ENCODE measurements at regions not wholly inside any gene's neighbourhood (a gene's known extent, or its start where the extent isn't known, plus 50 kb on each side); places are given as distances from the start of the nearest gene placed in this dataset.

- peak; percentile 64 for DNase-seq
- Mint-ChIP-seq H3K9me3 (no peaks in the 10 kb centered on the region), H3K4me1 (peaks cover 15% of the 10 kb centered on the region), H3K4me3 (no peak overlapping the region), H3K27me3 (ENCODE audit: low read depth, poor library complexity) (peaks cover 3% of the 10 kb centered on the region), H3K27ac (no peak overlapping the region), H3K36me3 (ENCODE audit: low read depth) (no peaks in the 10 kb centered on the region)
- peak; percentile 77 for TF ChIP-seq CTCF (IDR thresholded peaks at IDR 0.05)
Observed at GRCh38 chr3:5304789-5305683, 117.5 kb downstream of the EDEM1 start.

GRCh38 chr3:5305684-5305989 lies 118.1 kb downstream of the EDEM1 start:
- DNase-seq, result no peak
- no peaks in the 10 kb centered on the region for H3K9me3 Mint-ChIP-seq
- peaks cover 15% of the 10 kb centered on the region for H3K4me1 Mint-ChIP-seq
- H3K4me3 Mint-ChIP-seq, result no peak overlapping the region
- no peak overlapping the region for H3K27ac Mint-ChIP-seq
- TF ChIP-seq CTCF (IDR thresholded peaks at IDR 0.05), result no peak
- H3K36me3 Mint-ChIP-seq (ENCODE audit: low read depth), result no peaks in the 10 kb centered on the region
- H3K27me3 Mint-ChIP-seq (ENCODE audit: low read depth, poor library complexity), result peaks cover 3% of the 10 kb centered on the region

GRCh38 chr3:5309171-5309570 lies 121.7 kb downstream of the EDEM1 start:
- Mint-ChIP-seq H3K4me1 (peaks cover 10% of the 10 kb centered on the region), H3K27ac (no peak overlapping the region), H3K36me3 (ENCODE audit: low read depth) (no peaks in the 10 kb centered on the region), H3K4me3 (no peak overlapping the region), H3K9me3 (no peaks in the 10 kb centered on the region), H3K27me3 (ENCODE audit: low read depth, poor library complexity) (peaks cover 3% of the 10 kb centered on the region)
- TF ChIP-seq CTCF (IDR thresholded peaks at IDR 0.05), result no peak
- no peak for DNase-seq

- no peak for TF ChIP-seq CTCF (IDR thresholded peaks at IDR 0.05)
- H3K4me3 Mint-ChIP-seq, result no peak overlapping the region
- no peak overlapping the region for H3K27ac Mint-ChIP-seq
Observed at GRCh38 chr3:5309602-5310001, 122.1 kb downstream of the EDEM1 start.

GRCh38 chr3:5310509-5310908 lies 123.0 kb downstream of the EDEM1 start:
- Mint-ChIP-seq H3K27ac (no peak overlapping the region), H3K9me3 (no peaks in the 10 kb centered on the region), H3K27me3 (ENCODE audit: low read depth, poor library complexity) (peaks cover 3% of the 10 kb centered on the region), H3K4me1 (peaks cover under 1% of the 10 kb centered on the region), H3K36me3 (ENCODE audit: low read depth) (no peaks in the 10 kb centered on the region), H3K4me3 (no peak overlapping the region)
- DNase-seq, result no peak
- no peak for TF ChIP-seq CTCF (IDR thresholded peaks at IDR 0.05)

More at GRCh38 chr3:5309602-5310001, 122.1 kb downstream of the EDEM1 start:
- Mint-ChIP-seq H3K9me3 (no peaks in the 10 kb centered on the region), H3K36me3 (ENCODE audit: low read depth) (no peaks in the 10 kb centered on the region), H3K27me3 (ENCODE audit: low read depth, poor library complexity) (peaks cover 3% of the 10 kb centered on the region), H3K4me1 (peaks cover 7% of the 10 kb centered on the region)
- DNase-seq, result no peak

GRCh38 chr3:5312290-5312689 lies 124.8 kb downstream of the EDEM1 start:
- Mint-ChIP-seq H3K4me1 (no peaks in the 10 kb centered on the region), H3K4me3 (no peak overlapping the region), H3K27ac (no peak overlapping the region), H3K9me3 (no peaks in the 10 kb centered on the region), H3K27me3 (ENCODE audit: low read depth, poor library complexity) (peaks cover under 1% of the 10 kb centered on the region), H3K36me3 (ENCODE audit: low read depth) (no peaks in the 10 kb centered on the region)
- no peak for DNase-seq
- TF ChIP-seq CTCF (IDR thresholded peaks at IDR 0.05), result no peak

All from nephron progenitor cell (in vitro differentiated cells).